Calu3 (cell line): ENCODE measurements at regions not wholly inside any gene's neighbourhood (a gene's known extent, or its start where the extent isn't known, plus 50 kb on each side); places are given as distances from the start of the nearest gene placed in this dataset.

ENCODE experiments used
- BruUV-seq: library from RNA; stranded (reverse); fragments of 400-500 nt; replicated peaks from 2 replicates; lab custom pipeline; 2021; lab: Mats Ljungman, UMichigan
- CTCF ChIA-PET: fragments of 300-600 bp; sonication (Branson Sonifier 250); formaldehyde crosslinking; loops from one replicate; lab custom pipeline; 2022; ENCODE audit warnings: antibody characterized with exemption; lab: Charles Lee
- DNase-seq: peaks from one replicate; pipeline ENCODE4 v3.0.0; 2022
- H3K27ac Mint-ChIP-seq: one replicate; pipeline ENCODE4 v1.8.0; 2022; ENCODE audit warnings: mixed read lengths; ENCODE audit not compliant: unreplicated experiment
- H3K27me3 Mint-ChIP-seq: one replicate; pipeline ENCODE4 v1.8.0; 2022; ENCODE audit warnings: mixed read lengths; ENCODE audit not compliant: unreplicated experiment
- H3K36me3 Mint-ChIP-seq: one replicate; pipeline ENCODE4 v1.8.0; 2022; ENCODE audit warnings: mild to moderate bottlenecking, moderate library complexity, mixed read lengths; ENCODE audit not compliant: insufficient read depth, unreplicated experiment
- H3K4me1 Mint-ChIP-seq: one replicate; pipeline ENCODE4 v1.8.0; 2022; ENCODE audit warnings: mild to moderate bottlenecking, low read depth, mixed read lengths; ENCODE audit not compliant: unreplicated experiment
- H3K4me3 Mint-ChIP-seq: one replicate; pipeline ENCODE4 v1.8.0; 2022; ENCODE audit warnings: mild to moderate bottlenecking, low read depth, moderate library complexity, mixed read lengths; ENCODE audit not compliant: unreplicated experiment
- H3K9me3 Mint-ChIP-seq: one replicate; pipeline ENCODE4 v1.8.0; 2022; ENCODE audit warnings: low read depth, mixed read lengths; ENCODE audit not compliant: unreplicated experiment
- CTCF ChIP-seq: fragments of 200-600 bp; IDR thresholded peaks from one replicate; pipeline ENCODE4 v1.8.0; 2022; ENCODE audit warnings: antibody characterized with exemption; ENCODE audit not compliant: unreplicated experiment
- intact Hi-C: fragments of 100-400 bp; cut with micrococcal nuclease; formaldehyde crosslinking; loops from one replicate; pipeline ENCODE4 v1.10.0; 2022; ENCODE audit not compliant: unreplicated experiment

GRCh38 chr2:2580341-2580740, 249.3 kb upstream of the MYT1L start:
- Mint-ChIP-seq H3K27ac (no peak overlapping the region), H3K4me3 (no peak overlapping the region), H3K4me1 (no peaks in the 10 kb centered on the region), H3K36me3 (no peaks in the 10 kb centered on the region), H3K9me3 (peaks cover 11% of the 10 kb centered on the region), H3K27me3 (no peaks in the 10 kb centered on the region)
- no peak for DNase-seq
- CTCF ChIA-PET, result no interaction called here
- BruUV-seq, result no TSS peak
- no peak for TF ChIP-seq CTCF
- intact Hi-C loops, result no loop called here

- no peak for DNase-seq
- intact Hi-C loops, result no loop called here
- TF ChIP-seq CTCF, result no peak
- no TSS peak for BruUV-seq
- Mint-ChIP-seq H3K4me1 (no peaks in the 10 kb centered on the region), H3K4me3 (no peak overlapping the region), H3K27me3 (no peaks in the 10 kb centered on the region), H3K9me3 (peaks cover 11% of the 10 kb centered on the region), H3K27ac (no peak overlapping the region), H3K36me3 (no peaks in the 10 kb centered on the region)
- CTCF ChIA-PET, result no interaction called here
Measured at GRCh38 chr2:2579814-2580213, 248.7 kb upstream of the MYT1L start.

- Mint-ChIP-seq H3K27ac (no peak overlapping the region), H3K4me3 (no peak overlapping the region), H3K4me1 (no peaks in the 10 kb centered on the region), H3K9me3 (peaks cover 9% of the 10 kb centered on the region), H3K36me3 (no peaks in the 10 kb centered on the region), H3K27me3 (no peaks in the 10 kb centered on the region)
- intact Hi-C loops, result no loop called here
- TF ChIP-seq CTCF, result no peak
- no peak for DNase-seq
- CTCF ChIA-PET, result no interaction called here
- BruUV-seq, result no TSS peak
Measured at GRCh38 chr2:2577407-2577831, 246.3 kb upstream of the MYT1L start.

GRCh38 chr2:2575870-2576386, 244.9 kb upstream of the MYT1L start:
- Mint-ChIP-seq H3K4me1 (no peaks in the 10 kb centered on the region), H3K36me3 (no peaks in the 10 kb centered on the region), H3K27ac (no peak overlapping the region), H3K9me3 (peaks cover 5% of the 10 kb centered on the region), H3K27me3 (no peaks in the 10 kb centered on the region), H3K4me3 (no peak overlapping the region)
- TF ChIP-seq CTCF, result no peak
- intact Hi-C loops, result no loop called here
- CTCF ChIA-PET, result no interaction called here
- DNase-seq, result no peak
- no TSS peak for BruUV-seq
